ENCODE measurements at regions not wholly inside any gene's neighbourhood (a gene's known extent, or its start where the extent isn't known, plus 50 kb on each side); places are given as distances from the start of the nearest gene placed in this dataset.

DNA sequence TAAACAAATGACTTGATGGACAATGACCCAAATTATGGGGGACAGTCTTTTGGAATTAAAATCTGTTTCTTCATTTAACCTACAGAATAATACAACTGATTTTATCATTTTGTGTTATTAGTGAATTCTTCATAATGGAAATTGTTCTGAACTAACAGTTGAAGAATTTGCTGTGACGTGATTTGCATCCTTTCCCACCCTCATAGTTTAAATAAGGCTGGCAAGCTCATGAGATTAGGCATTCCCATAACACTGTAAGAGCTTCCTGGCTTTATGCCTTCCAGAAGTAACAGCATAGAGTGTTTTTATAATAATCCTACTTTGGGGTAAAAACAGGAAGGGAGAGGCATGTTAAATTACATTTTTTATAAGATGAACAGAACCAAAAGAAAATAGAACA is 95.7 kb downstream of the ATP6V1G3 start:
- no peaks in the 10 kb centered on the region for H3K4me1 ChIP-seq (replicated peaks in 1 of 2; ENCODE audit: control insufficient read depth in 2 of 2, insufficient read depth in 2 of 2, low read length in 2 of 2)
- H3K27ac ChIP-seq (ENCODE audit: extremely low read depth, low read depth, low read length): no peak overlapping the region
- H3K9me3 ChIP-seq (replicated peaks; ENCODE audit: control insufficient read depth, insufficient read depth, low read depth, low read length): no peaks in the 10 kb centered on the region
- ChIA-PET POLR2A (no interaction called here), CTCF (ENCODE audit: low intra/inter-chr PET ratio) (no interaction called here)
- H3K4me3 ChIP-seq: no peak overlapping the region
- no peak overlapping the region for H3K4me2 ChIP-seq (ENCODE audit: insufficient read depth, low read length)
- in situ Hi-C loops (cut with MboI): no loop called here
- no TSS peak for BruUV-seq (replicated peaks)
- intact Hi-C loops (cut with micrococcal nuclease): no loop called here
- H3K9ac ChIP-seq (ENCODE audit: insufficient read depth in 1 of 2, low read depth in 2 of 2, low read length in 2 of 2): no peak overlapping the region
- no peaks in the 10 kb centered on the region for H3K27me3 ChIP-seq (ENCODE audit: control insufficient read depth in 2 of 2, insufficient read depth in 2 of 2, low read length in 2 of 2)
- ATAC-seq (no peak), DNase-seq (ENCODE audit: extremely low read depth in 1 of 4, low spot score in 3 of 4) (no peak), FAIRE-seq (no peak)
- H4K20me1 ChIP-seq (replicated peaks; ENCODE audit: control insufficient read depth, insufficient read depth, low read length): no peaks in the 10 kb centered on the region
- no peaks in the 10 kb centered on the region for H3K36me3 ChIP-seq (ENCODE audit: control insufficient read depth, insufficient read depth, low read length)
- 20% methylated on average over 1 of the region's 1 CpG for WGBS (ENCODE audit: insufficient coverage, low coverage, missing lambda C conversion rate)
- TF ChIP-seq GABPA (tag; conservative IDR thresholded peaks at IDR 0.05; ENCODE audit: low read depth): no peak
- TF ChIP-seq EP300 (IDR thresholded peaks at IDR 0.05; ENCODE audit: low read length): no peak
- no peak for TF ChIP-seq ZNF277 (CRISPR knock-in tag; IDR thresholded peaks at IDR 0.05; ENCODE audit: borderline replicate concordance)
- TF ChIP-seq, protein P1, sequence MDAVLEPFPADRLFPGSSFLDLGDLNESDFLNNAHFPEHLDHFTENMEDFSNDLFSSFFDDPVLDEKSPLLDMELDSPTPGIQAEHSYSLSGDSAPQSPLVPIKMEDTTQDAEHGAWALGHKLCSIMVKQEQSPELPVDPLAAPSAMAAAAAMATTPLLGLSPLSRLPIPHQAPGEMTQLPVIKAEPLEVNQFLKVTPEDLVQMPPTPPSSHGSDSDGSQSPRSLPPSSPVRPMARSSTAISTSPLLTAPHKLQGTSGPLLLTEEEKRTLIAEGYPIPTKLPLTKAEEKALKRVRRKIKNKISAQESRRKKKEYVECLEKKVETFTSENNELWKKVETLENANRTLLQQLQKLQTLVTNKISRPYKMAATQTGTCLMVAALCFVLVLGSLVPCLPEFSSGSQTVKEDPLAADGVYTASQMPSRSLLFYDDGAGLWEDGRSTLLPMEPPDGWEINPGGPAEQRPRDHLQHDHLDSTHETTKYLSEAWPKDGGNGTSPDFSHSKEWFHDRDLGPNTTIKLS (IDR thresholded peaks at IDR 0.05; ENCODE audit: borderline replicate concordance, low read depth): no peak
- TF ChIP-seq, protein P2, sequence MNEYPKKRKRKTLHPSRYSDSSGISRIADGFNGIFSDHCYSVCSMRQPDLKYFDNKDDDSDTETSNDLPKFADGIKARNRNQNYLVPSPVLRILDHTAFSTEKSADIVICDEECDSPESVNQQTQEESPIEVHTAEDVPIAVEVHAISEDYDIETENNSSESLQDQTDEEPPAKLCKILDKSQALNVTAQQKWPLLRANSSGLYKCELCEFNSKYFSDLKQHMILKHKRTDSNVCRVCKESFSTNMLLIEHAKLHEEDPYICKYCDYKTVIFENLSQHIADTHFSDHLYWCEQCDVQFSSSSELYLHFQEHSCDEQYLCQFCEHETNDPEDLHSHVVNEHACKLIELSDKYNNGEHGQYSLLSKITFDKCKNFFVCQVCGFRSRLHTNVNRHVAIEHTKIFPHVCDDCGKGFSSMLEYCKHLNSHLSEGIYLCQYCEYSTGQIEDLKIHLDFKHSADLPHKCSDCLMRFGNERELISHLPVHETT (CRISPR knock-in tag; conservative IDR thresholded peaks at IDR 0.05 in 1 of 2, IDR thresholded peaks at IDR 0.05 in 1 of 2): no peak
- no peak for TF ChIP-seq CTCFL (IDR thresholded peaks at IDR 0.05; ENCODE audit: borderline replicate concordance, insufficient read depth, low read depth, low read length, poor library complexity, severe bottlenecking)
- H3K9me1 ChIP-seq (ENCODE audit: control insufficient read depth, insufficient read depth, low read length): no peaks in the 10 kb centered on the region
- H3K79me2 ChIP-seq (ENCODE audit: control insufficient read depth, insufficient read depth, low read length): no peaks in the 10 kb centered on the region
- H2AFZ ChIP-seq (ENCODE audit: low read depth, low read length): no peak overlapping the region
